Pulmonary artery endothelial cell (primary cell): ENCODE measurements at regions not wholly inside any gene's neighbourhood (a gene's known extent, or its start where the extent isn't known, plus 50 kb on each side); places are given as distances from the start of the nearest gene placed in this dataset.
"Not testable (repeated sequence)": the region's sequence is repeated elsewhere in the genome, so short reads cannot be mapped to it uniquely, and the experiment has no call there.

ENCODE experiments used
- DNase-seq: peaks from one replicate; pipeline ENCODE4 v3.0.0-alpha.2; 2011; ENCODE audit warnings: low read depth, low spot score

DNA sequence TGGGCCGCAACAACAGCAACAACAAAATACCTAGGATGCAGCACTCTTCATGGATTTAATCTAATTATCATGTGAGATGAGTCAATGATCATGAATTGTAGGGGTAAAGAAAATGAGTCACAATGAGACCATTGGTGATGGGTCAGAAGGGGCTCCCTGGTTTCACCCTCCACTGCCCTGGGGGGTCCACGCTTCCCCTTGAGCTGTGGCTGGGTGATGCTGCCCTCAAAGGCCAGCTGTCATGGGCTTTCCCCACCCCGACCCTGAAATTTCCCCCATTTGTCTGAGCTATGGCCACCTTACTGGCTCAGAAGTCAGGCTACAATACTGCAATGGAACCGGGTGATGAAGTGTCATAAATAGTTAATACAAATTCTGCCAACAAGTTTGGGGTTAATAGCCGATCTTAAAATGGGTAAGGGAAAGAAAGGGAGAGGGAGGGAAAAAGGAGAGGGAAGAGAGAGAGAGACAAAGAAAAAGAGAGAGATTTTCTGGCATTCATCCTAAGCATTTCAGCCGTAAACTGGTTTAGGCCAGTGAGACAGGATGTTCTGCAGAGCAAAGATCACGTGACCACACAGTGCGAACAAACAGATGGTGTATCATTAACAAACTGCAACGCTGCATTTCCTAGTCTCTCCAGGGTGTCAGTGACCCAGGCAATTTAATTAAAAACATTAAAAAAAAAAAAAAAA is 143.4 kb upstream of the ERRFI1 start:
- peak; percentile 57 for DNase-seq

DNA sequence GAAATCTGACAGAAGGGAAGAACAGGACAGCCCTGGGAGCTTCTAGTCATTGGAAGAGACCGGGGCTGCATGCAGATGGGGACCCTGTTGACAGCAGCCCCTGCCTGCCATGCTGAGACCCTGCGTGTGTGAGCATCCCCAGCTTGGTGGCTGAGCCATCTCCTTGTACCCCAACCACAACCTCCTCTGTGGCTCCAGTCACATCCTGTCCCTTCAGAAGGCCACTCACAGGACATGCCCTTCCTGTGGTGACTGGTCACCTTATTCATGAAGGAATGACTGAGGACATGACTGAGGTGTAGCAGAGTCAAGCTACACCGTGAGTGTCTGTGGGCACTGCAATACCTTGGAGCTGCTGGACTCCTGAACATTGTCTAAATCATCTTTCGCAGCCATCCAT is 141.8 kb upstream of the ERRFI1 start:
- DNase-seq = no peak

DNA sequence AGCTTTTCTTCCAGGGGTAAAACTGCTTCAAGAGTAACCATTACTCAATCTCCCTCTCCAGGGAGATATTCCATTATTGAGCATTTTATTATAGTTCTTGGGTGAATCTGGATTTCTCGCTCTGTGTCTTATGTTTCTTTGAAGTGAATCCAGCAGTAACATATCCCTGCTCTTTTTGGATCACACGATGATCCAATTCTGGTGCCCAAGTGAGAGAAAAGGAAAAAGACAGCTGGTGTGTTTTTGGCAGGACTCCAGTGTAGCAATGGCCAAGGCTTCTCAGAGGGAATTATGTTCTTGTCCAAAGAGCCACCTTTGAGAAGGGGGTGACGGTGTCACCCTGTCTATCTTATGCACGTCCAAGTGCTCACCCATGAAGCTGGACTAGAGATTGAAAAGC is 140.3 kb upstream of the ERRFI1 start:
- no peak for DNase-seq

DNA sequence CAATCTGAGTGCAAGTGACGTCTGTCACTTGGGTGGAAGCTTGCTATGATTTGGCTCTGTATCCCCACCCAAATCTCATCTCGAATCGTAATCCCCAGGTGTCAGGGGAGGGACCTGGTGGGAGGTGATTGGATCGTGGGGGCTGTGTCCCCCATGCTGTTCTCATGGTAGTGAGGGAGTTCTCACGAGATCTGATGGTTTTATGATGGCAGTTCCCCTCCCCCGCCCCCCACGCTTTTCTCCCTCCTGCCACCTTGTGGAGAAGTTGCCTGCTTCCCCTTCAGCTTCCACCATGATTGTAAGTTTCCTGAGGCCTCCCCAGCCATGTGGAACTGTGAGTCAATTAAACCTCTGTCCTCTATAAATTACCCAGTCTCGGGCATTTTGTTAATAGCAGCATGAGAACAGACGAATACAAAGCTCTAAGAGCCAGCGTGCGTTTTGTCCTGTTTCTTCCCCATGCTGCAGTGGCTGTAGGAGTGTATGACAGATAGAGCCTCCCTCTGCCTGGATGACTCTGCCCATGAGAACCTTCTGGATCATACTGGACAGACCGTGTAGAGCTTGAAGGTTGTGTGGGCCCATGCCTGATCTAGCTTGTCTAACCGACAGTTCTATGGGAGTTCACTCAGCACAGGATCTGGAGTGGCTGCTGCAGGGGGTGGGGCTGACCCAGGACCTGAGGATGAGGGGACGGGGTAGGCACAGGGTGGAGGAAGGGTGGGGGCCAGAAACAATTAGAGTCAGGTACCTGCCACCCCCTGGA is 139.7 kb upstream of the ERRFI1 start:
- no peak for DNase-seq

DNA sequence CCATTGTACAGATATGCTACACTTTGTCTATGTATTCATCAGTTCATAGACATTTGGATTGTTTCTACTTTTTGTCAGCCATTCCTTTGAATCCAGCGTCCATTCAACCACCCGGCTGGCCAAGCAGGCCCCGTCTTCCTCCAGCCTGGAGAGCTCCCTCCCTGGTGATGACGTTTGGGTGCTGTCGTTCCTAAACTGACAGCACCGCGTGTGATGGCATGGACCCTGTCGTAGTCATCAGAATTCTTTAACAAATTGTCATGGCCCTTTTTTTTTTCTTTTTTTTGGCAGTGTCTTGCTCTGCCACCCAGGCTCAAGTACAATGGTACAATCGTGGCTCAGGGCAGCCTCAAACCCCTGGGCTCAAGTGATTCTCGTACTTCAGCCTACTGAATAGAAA is 138.6 kb upstream of the ERRFI1 start:
- DNase-seq = no peak

DNA sequence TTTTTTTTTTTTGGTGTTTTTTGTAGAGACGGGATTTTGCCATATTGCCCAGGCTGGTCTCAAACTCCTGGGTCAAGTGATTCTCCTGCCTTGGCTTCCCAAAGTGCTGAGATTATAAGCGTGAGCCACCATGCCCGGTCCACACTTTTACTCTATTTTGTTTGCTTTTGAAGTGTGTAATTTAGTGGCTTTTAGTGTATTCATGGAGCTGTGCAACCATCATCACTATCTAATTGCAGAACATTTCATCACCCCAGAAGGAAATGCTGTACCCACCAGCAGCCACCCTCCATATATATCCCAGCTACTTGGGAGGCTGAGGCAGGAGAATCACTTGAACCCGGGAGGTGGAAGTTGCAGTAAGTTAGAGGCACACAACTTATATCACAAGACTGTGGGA is 136.9 kb upstream of the ERRFI1 start:
- no peak for DNase-seq

DNA sequence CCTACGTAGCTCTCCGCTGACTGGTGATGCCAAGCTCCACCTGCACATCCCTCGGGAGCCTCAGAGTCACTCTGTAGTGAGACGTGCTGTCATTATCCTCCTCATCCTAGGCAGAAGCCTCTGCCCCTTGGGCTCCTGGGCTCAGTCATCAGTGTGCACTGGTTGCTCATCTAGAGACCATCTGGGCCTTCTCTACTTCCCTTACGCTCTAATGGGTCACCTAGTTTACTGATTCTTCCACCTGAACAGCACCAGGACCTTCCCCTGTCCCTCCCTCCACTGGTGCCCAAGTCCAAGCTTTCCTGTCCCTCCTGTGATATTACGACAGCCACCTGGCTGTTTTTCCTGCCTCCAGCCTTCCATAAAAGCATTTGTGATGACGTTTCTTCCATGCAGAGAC is 136.1 kb upstream of the ERRFI1 start:
- DNase-seq = no peak

DNA sequence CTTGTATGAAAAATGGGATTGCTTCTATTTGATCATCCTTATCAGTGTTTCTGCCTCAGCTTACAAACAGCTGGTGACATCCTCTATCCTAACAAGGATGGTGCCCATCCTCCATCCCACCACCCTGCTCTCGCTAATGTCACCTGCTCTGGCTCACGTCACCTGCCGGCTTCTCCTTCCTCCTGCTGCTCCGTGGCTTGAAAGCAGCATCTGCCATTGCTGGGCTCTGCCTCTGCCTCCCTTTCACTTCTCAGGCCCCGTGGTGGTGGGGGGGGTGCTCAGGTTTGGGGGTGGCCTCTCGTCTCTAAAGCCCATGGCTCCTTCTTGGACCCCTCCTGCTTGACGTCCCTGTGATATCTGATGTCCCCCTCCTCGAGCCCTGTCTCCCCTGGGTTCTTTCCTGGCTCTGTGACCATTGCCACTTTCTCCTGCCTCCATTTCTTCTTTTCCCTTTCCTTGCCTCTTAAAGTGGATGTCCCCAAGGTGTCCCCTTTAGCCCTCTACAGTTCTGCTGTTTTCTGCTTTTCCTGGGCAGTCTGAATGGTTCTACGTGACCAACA is 135.5 kb upstream of the ERRFI1 start:
- DNase-seq = no peak

DNA sequence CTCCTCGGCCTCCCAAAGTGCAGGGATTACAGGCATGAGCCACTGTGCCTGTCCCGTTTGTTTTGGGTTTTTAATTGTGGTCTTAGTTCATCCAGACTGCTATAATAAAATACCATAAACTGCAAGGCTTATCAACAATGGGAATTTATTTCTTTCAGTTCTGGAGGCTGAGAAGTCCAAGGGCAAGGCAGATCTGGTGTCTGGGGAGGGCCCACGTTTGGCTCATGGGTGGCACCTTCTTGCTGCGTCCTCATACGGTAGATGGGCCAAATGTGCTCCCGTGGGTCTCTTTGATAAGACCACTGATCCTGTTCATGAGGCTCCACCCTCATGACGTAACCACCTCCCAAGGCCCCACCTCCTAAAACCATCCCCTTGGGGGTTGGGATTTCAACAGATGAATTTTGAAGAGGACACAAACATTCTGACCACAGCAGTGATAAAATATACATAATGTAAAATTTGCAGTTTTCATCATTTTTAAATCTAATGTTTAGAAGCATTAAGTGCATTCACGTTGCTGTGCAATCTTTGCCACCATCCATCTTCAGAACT is 133.4 kb upstream of the ERRFI1 start:
- no peak for DNase-seq

DNA sequence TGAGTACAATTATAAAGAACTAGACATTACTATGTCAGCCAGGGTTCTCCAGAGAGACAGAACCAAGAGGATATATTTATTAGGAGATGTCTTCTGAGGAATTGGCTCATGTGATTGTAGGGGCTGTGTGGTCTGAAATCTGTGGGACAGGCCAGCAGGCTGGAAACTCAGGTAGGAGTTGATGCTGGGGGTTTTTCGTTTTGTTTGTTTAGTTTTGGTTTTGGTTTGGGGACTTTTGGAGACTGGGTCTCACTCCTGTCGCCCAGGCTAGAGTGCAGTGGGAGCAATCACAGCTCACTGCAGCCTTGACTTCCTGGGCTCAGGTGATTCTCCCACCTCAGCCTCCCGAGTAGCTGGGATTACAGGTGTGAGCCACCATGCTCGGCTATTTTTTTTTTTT is 132.9 kb upstream of the ERRFI1 start:
- DNase-seq = no peak

DNA sequence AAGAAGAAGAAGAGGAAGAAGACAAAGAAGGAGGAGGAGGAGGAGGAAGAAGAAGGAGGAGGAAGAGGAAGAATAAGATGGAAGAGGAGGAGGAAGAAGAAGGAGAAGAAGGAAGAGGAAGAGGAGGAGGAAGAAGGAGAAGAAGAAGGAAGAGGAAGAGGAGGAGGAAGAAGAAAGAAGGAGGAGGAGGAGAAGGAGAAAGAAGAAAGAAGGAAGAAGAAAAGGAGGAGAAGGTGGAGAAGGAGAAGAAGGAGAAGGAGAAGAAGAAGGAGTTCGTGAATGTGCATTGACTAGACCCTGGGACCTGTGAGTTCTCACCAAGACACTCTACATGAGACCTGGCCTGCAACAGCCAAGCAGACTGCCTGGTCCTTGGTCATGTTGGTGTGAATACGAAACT is 131.7 kb upstream of the ERRFI1 start:
- DNase-seq = no peak

DNA sequence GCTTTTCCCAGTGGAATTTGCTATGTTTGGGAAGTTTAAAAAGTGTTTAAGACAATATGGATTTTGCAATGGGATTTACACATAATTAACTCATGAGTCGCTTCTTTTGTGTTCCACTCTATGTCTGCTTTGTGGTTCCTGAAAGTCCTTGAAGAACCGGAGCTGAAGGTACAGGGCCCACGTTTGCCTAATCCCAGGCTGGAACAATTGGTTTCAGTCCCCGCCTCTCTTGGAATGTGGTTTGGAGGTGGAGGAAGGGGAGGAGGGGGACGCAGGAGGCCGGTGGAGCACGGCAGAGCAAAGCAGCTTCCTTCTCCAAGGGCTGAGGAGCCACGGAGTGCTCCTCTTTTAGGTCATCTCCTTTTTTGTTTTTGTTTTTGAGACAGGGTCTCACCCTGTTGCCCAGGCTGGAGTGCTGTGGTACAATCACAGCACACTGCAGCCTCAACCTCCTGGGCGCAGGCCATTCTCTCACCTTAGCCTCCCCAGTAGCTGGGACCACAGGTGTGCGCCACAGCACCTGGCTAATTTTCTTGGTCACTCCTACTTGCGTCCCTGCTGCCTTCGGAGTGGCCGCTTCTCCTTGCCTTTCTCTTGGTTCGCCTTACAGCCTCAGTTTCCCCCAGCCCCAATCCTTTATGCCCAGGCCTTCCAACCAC is 129.5 kb upstream of the ERRFI1 start:
- no peak for DNase-seq

DNA sequence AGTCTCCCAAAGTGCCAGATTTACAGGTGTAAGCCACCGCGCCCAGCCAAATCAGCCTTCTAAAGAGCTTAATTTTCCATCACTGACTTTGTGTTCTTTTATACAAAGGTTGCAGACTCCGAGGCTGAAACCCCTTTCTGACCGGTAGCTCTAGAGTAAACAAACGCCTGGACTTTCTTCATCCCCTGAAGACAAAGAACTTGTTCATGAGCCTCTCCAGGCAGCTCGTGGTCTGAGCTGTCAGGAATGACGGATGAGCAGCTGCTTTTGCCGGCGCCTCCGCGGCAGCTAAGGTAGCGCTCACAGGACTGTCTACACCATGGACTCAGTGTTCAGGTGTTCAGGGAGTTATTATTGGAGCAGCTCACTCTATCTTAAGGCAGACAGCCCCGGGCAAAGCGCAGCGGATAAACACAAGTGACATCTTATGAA is 128.5 kb upstream of the ERRFI1 start:
- no peak for DNase-seq

DNA sequence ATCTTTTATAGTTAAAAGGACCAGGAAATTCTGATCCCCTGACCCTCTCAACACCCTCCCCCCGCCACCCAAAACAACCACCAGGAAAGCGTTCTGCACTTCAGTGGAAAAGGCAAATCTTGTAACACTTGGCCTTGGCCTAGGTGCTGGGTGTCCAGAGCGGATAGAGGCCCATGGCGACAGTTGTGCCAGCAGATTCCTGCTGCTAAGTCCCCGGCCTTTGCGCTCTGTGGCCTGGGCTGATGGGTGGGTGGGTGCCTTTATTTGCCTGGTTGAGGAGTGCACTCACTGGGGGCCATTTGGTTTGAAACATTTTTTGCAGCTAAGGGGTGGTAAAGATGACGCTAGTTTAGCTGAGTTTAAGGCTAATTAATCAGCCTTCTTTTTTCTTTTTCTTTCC is 127.9 kb upstream of the ERRFI1 start:
- DNase-seq = no peak

DNA sequence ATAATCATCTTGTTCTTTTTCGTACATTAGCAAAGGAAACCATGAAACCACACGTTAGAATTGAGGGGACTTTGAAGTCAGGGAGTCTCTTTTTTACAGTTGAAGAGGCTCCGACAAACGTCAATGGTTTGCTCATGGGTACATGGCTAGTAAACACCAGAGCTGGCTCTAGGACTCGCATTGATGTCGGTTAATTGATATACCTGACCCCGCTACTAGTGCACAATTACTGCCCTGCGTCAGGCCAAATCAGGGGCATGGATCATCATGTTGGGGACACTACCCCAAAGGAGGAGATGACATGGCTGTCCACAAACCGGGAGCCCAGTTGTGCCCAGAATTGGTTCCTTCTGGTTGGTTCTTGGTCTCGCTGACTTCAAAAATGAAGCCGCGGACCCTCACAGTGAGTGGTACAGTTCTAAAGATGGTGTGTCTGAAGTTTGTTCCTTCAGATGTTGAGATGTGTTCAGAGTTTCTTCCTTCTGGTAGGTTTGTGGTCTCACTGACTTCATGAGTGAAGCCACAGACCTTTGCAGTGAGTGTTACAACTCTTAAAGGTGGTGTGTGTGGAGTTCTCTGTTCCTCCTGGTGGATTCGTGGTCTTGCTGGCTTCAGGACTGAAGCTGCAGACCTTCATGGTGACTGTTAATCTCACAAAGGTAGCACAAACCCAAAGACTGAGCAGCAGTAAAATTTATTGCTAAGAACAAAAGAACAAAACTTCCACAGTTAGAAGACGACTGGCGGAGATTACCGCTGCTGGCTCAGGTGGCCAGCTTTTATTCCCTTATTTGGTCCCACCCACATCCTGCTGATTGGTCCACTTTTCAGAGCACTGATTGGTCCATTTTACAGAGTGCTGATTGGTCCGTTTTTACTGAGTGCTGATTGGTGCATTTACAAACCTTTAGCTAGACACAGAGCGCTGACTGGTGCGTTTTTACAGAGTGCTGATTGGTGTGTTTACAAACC is 126.9 kb upstream of the ERRFI1 start:
- no peak for DNase-seq

DNA sequence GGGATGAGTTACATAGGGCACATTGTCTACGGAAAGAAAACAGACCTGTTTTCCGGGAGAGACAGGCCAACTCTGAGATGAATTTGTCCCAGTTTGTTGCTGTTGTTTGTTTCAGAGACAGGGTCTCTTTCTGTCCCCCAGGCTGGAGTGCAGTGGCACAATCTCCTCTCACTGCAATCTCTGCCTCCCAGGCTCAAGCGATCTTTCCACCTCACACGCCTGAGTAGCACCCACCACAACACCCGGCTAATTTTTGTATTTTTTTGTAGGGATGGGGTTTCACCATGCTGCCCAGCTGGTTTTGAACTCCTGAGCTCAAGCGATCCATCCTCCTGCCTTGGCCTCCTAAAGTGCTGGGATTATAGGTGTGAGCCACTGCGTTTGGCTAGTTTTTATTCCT is 125.5 kb upstream of the ERRFI1 start:
- DNase-seq = no peak

DNA sequence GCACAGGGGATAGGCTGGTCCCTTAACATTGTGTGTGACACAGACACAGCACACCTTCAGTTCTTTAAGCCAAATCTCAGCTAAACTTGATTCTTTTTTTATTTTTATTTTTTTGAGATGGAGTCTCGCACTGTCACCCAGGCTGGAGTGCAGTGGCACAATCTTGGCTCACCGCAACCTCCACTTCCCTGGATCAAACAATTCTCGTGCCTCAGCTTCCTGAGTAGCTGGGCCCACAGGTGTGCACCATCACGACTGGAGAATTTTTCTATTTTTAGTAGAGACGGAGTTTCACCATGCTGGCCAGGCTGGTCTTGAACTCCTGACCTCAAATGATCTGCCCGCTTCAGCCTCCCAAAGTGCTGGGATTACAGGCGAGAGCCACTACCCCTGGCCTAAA is 123.6 kb upstream of the ERRFI1 start:
- not testable (repeated sequence) for DNase-seq

DNA sequence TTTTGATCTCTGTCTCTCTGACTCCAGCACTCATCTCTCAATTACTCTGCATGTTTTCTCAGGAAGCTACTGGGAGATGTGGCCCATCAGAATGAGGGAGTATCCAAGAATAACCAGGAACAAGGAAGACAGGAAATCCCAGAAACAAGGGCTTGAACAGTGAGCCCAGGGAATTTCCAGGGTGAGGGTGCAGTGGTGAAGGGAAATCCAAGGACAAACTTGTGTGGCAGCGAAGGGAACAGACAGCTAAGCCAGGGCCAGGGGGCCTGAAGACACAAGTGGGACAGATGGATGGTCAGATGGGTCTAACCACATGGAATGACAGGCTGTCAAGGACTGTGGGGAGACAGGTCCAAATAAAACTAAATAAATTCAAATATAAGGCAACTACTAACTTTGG is 121.8 kb upstream of the ERRFI1 start:
- no peak for DNase-seq

DNA sequence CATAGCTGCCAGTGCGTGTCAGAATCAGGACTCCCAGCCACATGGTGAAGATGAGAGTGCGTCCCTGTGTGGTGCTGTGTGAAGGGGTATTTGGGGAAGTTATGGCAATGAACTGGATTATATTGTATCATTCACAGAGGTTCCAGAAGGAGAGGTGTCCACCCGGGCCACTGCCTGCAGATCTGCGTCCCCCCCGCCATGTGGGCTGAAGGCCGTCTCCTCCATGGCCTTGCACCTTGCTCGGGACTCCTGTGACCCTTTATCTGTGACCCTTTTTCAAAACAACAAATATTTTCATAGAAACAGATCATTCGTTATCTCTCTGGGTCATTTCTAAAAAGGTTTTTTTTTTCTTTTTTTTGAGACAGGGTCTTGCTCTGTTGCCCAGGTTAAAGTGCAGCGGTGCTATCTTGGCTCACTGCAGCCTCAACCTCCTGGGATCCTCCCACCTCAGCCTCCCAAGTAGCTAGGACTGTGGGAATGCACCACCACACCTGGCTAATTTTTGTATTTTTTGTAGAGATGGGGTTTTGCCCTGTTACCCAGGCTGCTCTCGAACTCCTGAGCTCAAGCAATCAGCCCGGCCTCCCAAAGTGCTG is 120.2 kb upstream of the ERRFI1 start:
- DNase-seq = no peak

DNA sequence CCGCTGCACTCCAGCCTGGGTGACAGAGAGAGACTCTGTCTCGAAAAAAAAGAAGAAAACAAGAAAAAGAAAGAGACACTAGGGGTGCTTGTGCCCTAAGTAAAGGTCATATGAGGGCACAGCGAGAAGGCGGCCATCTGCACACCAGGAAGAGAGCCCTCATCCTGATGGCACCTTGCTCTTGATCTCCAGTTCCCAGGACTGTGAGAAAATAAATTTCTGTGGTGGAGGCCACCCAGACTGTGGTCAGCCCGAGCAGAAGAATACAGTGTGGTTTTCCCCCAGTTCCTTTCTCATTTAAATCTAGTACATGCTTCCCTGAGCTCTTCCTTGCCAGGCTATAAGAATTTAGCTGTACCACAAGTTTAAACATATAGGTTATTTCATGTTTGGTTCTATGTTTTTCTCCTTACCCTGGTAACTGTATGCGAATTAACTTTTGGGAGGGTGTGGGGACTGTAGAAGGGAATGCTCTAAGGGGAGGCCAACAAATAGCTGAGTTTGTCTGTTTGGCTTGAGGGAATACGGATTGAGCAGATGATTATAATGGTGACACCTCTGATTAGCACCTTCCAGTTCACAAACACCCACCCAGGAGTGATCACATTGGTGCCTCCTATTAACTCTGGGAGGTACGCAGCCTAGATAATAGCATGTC is 119.6 kb upstream of the ERRFI1 start:
- no peak for DNase-seq
